ENCODE measurements at regions not wholly inside any gene's neighbourhood (a gene's known extent, or its start where the extent isn't known, plus 50 kb on each side); places are given as distances from the start of the nearest gene placed in this dataset.

DNA sequence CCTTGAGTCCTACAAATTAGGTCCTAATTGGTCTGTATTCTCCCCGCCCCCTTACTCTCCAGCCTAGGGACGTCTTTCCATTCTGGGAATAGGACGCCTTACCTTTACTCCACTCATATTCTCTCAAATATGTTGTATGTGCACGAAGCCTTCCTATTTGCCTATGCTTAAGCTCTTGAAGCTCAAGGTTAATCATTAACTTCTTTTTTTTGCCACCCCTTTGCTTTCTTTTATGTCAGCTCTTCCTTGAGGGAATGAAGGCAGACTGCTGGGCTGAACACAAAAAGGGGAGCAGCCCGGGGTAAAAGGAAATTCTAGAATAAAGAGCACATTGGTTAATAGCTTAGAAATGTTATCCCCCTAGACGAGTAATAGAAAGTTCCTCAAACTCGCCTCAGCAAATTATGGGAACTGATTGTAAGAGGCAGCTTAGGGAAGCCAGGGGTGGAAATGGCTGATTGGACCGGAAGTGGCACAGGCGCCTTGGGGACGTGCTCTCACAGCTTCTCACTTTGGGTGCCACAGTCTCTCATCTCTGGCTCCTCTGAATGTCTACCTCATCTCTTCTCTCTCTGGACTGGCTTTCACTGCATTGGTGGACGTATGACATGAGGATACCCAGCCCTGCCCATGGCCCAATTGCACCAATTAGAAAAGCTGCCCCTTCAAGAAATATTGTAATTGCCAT is 122.3 kb upstream of the IL12B start:
- H3K9me3 ChIP-seq, result no peaks in the 10 kb centered on the region

GRCh38 chr5:159453209-159453608 is 122.9 kb upstream of the IL12B start:
- Histone ChIP-seq H3K4me3 (ENCODE audit: low read depth in 1 of 2, low read length in 1 of 2) (no peak overlapping the region), H3K36me3 (no peaks in the 10 kb centered on the region)

More for the DNA sequence above, 122.3 kb upstream of the IL12B start:
- Histone ChIP-seq H3K27me3 (peaks cover 40% of the 10 kb centered on the region), H3K4me3 (ENCODE audit: low read depth in 1 of 2, low read length in 1 of 2) (no peak overlapping the region), H3K4me1 (ENCODE audit: control insufficient read depth in 1 of 2, insufficient read depth in 1 of 2, low read depth in 1 of 2, low read length in 1 of 2) (no peaks in the 10 kb centered on the region), H3K27ac (no peak overlapping the region), H3K36me3 (no peaks in the 10 kb centered on the region)
- TF ChIP-seq CTCF (IDR thresholded peaks at IDR 0.05), result no peak

DNA sequence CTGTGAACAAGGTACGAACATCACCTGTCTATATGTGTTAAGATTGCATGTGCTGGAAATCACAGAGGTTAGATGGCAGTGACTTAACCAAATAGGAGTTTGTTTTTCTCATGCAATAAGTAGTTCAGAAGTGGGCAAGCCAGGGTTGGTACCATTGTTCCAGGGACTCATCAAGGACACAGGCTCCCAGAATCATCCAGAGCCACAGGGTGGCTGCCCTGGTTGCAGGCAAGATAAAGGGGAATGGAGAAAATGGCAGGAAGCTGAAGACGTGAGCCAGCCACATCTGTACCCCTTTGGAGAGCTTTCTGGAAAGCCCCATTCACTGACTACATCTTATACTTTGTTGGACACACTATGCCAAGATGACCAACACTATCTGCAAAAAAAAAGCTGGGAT is 126.0 kb upstream of the IL12B start:
- no peak for TF ChIP-seq CTCF (IDR thresholded peaks at IDR 0.05)
- H3K27ac ChIP-seq, result no peak overlapping the region

More at GRCh38 chr5:159453209-159453608, 122.9 kb upstream of the IL12B start:
- no peaks in the 10 kb centered on the region for H3K4me1 ChIP-seq (ENCODE audit: control insufficient read depth in 1 of 2, insufficient read depth in 1 of 2, low read depth in 1 of 2, low read length in 1 of 2)
- H3K27me3 ChIP-seq, result peaks cover 40% of the 10 kb centered on the region
- H3K27ac ChIP-seq, result no peak overlapping the region
- no peaks in the 10 kb centered on the region for H3K9me3 ChIP-seq
- no peak for TF ChIP-seq CTCF (IDR thresholded peaks at IDR 0.05)

GRCh38 chr5:159456722-159457465 is 126.6 kb upstream of the IL12B start:
- no peaks in the 10 kb centered on the region for H3K4me1 ChIP-seq (ENCODE audit: control insufficient read depth in 1 of 2, insufficient read depth in 1 of 2, low read depth in 1 of 2, low read length in 1 of 2)
- TF ChIP-seq CTCF (IDR thresholded peaks at IDR 0.05), result no peak
- no peaks in the 10 kb centered on the region for H3K36me3 ChIP-seq
- no peaks in the 10 kb centered on the region for H3K9me3 ChIP-seq
- H3K27ac ChIP-seq, result no peak overlapping the region
- H3K27me3 ChIP-seq, result peaks cover 67% of the 10 kb centered on the region
- no peak overlapping the region for H3K4me3 ChIP-seq (ENCODE audit: low read depth in 1 of 2, low read length in 1 of 2)

More for the DNA sequence above, 126.0 kb upstream of the IL12B start:
- Histone ChIP-seq H3K27me3 (peaks cover 67% of the 10 kb centered on the region), H3K36me3 (no peaks in the 10 kb centered on the region), H3K9me3 (no peaks in the 10 kb centered on the region), H3K4me1 (ENCODE audit: control insufficient read depth in 1 of 2, insufficient read depth in 1 of 2, low read depth in 1 of 2, low read length in 1 of 2) (no peaks in the 10 kb centered on the region), H3K4me3 (ENCODE audit: low read depth in 1 of 2, low read length in 1 of 2) (no peak overlapping the region)

DNA sequence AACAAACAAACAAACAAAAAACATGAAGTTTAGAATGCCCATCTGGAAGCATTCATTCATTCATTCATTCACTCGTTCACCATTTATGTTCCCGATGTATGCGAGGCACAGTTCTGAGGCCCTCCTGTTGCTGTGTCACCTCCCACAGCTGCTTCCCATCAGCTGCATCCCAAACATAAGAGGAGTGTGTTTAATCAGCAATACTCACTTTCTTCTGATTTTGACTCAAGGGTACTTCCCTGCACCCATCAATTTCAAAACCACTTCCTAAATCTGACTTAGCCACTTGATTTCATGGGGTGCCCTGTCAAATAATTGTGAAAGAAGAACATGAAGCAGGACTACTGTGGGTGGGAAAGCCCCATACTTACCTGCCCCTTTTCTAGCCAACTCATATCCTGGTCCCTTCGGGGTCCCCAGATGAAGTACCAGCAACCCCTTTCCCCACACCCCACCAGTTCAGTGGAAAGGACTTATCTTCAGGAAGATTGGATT is 128.0 kb upstream of the IL12B start:
- H3K36me3 ChIP-seq, result no peaks in the 10 kb centered on the region
- no peaks in the 10 kb centered on the region for H3K4me1 ChIP-seq (ENCODE audit: control insufficient read depth in 1 of 2, insufficient read depth in 1 of 2, low read depth in 1 of 2, low read length in 1 of 2)
- H3K27ac ChIP-seq, result no peak overlapping the region
- H3K4me3 ChIP-seq (ENCODE audit: low read depth in 1 of 2, low read length in 1 of 2), result no peak overlapping the region
- H3K9me3 ChIP-seq, result no peaks in the 10 kb centered on the region
- H3K27me3 ChIP-seq, result peaks cover 70% of the 10 kb centered on the region
- no peak for TF ChIP-seq CTCF (IDR thresholded peaks at IDR 0.05)
